ENCODE measurements at regions not wholly inside any gene's neighbourhood (a gene's known extent, or its start where the extent isn't known, plus 50 kb on each side); places are given as distances from the start of the nearest gene placed in this dataset.

GRCh38 chr18:27549335-27550039 is 364.4 kb upstream of the CHST9 start:
- no peak for ATAC-seq
- TF ChIP-seq ISL1 (CRISPR knock-in tag; IDR thresholded peaks at IDR 0.05), result no peak
- TF ChIP-seq, protein P1, sequence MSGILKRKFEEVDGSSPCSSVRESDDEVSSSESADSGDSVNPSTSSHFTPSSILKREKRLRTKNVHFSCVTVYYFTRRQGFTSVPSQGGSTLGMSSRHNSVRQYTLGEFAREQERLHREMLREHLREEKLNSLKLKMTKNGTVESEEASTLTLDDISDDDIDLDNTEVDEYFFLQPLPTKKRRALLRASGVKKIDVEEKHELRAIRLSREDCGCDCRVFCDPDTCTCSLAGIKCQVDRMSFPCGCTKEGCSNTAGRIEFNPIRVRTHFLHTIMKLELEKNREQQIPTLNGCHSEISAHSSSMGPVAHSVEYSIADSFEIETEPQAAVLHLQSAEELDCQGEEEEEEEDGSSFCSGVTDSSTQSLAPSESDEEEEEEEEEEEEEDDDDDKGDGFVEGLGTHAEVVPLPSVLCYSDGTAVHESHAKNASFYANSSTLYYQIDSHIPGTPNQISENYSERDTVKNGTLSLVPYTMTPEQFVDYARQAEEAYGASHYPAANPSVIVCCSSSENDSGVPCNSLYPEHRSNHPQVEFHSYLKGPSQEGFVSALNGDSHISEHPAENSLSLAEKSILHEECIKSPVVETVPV (CRISPR knock-in tag; IDR thresholded peaks at IDR 0.05), result no peak
- TF ChIP-seq SNAI2 (CRISPR knock-in tag; IDR thresholded peaks at IDR 0.05), result no peak
- no peak for TF ChIP-seq ZFP30 (CRISPR knock-in tag; IDR thresholded peaks at IDR 0.05)
- TF ChIP-seq RARB (CRISPR knock-in tag; IDR thresholded peaks at IDR 0.05), result no peak
- no peak for TF ChIP-seq ZNF565 (CRISPR knock-in tag; conservative IDR thresholded peaks at IDR 0.05; ENCODE audit: low read depth)
- TF ChIP-seq TOX (CRISPR knock-in tag; IDR thresholded peaks at IDR 0.05; ENCODE audit: borderline replicate concordance), result no peak
- TF ChIP-seq CSDC2 (CRISPR knock-in tag; IDR thresholded peaks at IDR 0.05), result no peak
- TF ChIP-seq ZC3H10 (CRISPR knock-in tag; IDR thresholded peaks at IDR 0.05), result no peak
- TF ChIP-seq ESRRG (CRISPR knock-in tag; IDR thresholded peaks at IDR 0.05), result no peak
- TF ChIP-seq PATZ1 (CRISPR knock-in tag; IDR thresholded peaks at IDR 0.05; ENCODE audit: borderline replicate concordance), result no peak
- TF ChIP-seq POU6F1 (CRISPR knock-in tag; IDR thresholded peaks at IDR 0.05; ENCODE audit: borderline replicate concordance, low read depth), result no peak
- TF ChIP-seq GLIS3 (CRISPR knock-in tag; IDR thresholded peaks at IDR 0.05), result no peak

DNA sequence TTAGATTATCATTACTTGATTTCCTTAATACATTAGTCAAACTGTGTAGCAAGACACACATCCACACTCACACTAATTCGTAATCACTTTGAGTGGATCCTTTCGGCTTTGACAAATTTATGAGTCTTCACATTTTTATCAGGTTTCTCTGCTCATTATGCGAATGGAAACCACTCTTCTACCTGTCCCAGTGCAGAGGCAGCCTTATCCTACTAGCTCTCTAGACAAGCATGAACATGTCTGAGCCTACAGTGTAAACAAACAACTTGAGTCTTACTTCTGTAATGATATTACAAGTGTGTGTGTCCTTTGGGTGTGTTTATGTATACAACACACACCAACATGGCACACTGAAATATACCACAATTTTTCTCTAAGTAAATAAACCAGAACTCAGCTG is 361.9 kb upstream of the CHST9 start:
- no peak for TF ChIP-seq POU6F1 (CRISPR knock-in tag; IDR thresholded peaks at IDR 0.05; ENCODE audit: borderline replicate concordance, low read depth)
- TF ChIP-seq ZFP30 (CRISPR knock-in tag; IDR thresholded peaks at IDR 0.05), result no peak
- no peak for TF ChIP-seq TOX (CRISPR knock-in tag; IDR thresholded peaks at IDR 0.05; ENCODE audit: borderline replicate concordance)
- no peak for TF ChIP-seq ZNF565 (CRISPR knock-in tag; conservative IDR thresholded peaks at IDR 0.05; ENCODE audit: low read depth)
- TF ChIP-seq ISL1 (CRISPR knock-in tag; IDR thresholded peaks at IDR 0.05), result no peak
- TF ChIP-seq, protein P1 (CRISPR knock-in tag; IDR thresholded peaks at IDR 0.05), result no peak
- no peak for TF ChIP-seq ARNTL (CRISPR knock-in tag; IDR thresholded peaks at IDR 0.05; ENCODE audit: borderline replicate concordance, low read depth)
- no peak for TF ChIP-seq CREB5 (CRISPR knock-in tag; IDR thresholded peaks at IDR 0.05; ENCODE audit: low read depth)
- ATAC-seq, result no peak

- TF ChIP-seq ESRRG (CRISPR knock-in tag; IDR thresholded peaks at IDR 0.05) (no peak), CSDC2 (CRISPR knock-in tag; IDR thresholded peaks at IDR 0.05) (no peak), ZNF70 (CRISPR knock-in tag; IDR thresholded peaks at IDR 0.05) (no peak), RARB (CRISPR knock-in tag; IDR thresholded peaks at IDR 0.05) (no peak), PATZ1 (CRISPR knock-in tag; IDR thresholded peaks at IDR 0.05; ENCODE audit: borderline replicate concordance) (no peak), SNAI2 (CRISPR knock-in tag; IDR thresholded peaks at IDR 0.05) (no peak), POU6F1 (CRISPR knock-in tag; IDR thresholded peaks at IDR 0.05; ENCODE audit: borderline replicate concordance, low read depth) (no peak), TOX (CRISPR knock-in tag; IDR thresholded peaks at IDR 0.05; ENCODE audit: borderline replicate concordance) (no peak), TCF4 (CRISPR knock-in tag; IDR thresholded peaks at IDR 0.05; ENCODE audit: borderline replicate concordance) (no peak), ZC3H10 (CRISPR knock-in tag; IDR thresholded peaks at IDR 0.05) (no peak), ISL1 (CRISPR knock-in tag; IDR thresholded peaks at IDR 0.05) (no peak)
- no peak for ATAC-seq
Observed at GRCh38 chr18:27544206-27544605, 359.1 kb upstream of the CHST9 start.
